ENCODE measurements at regions not wholly inside any gene's neighbourhood (a gene's known extent, or its start where the extent isn't known, plus 50 kb on each side); places are given as distances from the start of the nearest gene placed in this dataset.

- no peak for TF ChIP-seq CTCF (IDR thresholded peaks at IDR 0.05)
- no peak for TF ChIP-seq POLR2A (IDR thresholded peaks at IDR 0.05)
- no peak for TF ChIP-seq EP300 (IDR thresholded peaks at IDR 0.05)
Measured at GRCh38 chr15:99480016-99480810, 85.6 kb upstream of the MEF2A start.
